ENCODE measurements at regions not wholly inside any gene's neighbourhood (a gene's known extent, or its start where the extent isn't known, plus 50 kb on each side); places are given as distances from the start of the nearest gene placed in this dataset.

DNA sequence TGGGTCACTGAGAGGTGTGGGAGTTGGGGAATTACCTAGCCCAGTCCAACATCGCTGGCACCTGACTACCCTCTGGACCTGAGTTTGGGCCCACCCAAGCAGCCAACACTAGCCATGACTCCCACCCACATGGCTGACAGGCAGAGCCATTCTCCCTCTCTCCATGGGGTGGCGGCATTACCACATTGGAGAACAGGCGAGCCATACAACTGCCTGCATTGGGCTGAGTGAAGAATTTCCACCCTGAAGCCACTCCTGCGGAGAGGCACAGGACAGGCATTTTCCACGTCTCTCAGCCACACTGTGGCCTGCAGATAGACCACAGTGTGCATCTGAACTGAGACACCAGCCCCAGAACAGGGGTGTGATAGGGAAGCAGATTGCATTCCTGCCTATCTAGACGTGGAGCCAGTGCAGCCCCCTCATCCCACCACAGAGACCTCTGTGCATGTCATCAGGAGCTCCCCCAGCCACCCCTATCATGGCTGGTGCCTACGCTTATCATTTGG lies 58.2 kb upstream of the ANTXRL start:
- no peaks in the 10 kb centered on the region for H4K20me1 ChIP-seq (replicated peaks; ENCODE audit: insufficient read depth)
- Mint-ChIP-seq H3K4me3 (no peak overlapping the region), H3K9me3 (no peaks in the 10 kb centered on the region; the same call in 2 of the 3 replicates), H3K27me3 (ENCODE audit: insufficient read depth, low read depth, poor library complexity) (peaks cover 9% of the 10 kb centered on the region), H3K4me1 (peaks cover 9% of the 10 kb centered on the region), H3K36me3 (ENCODE audit: low read depth) (no peaks in the 10 kb centered on the region; the same call in 2 of the 3 replicates), H3K27ac (no peak overlapping the region)
- 0 out of 2 replicates have a peak, but pooled peaks cover 5% of the 10 kb centered on the region for H3K4me1 ChIP-seq (ENCODE audit: insufficient read depth)
- DNase-seq (ENCODE audit: low spot score) (peak; percentile 79), ATAC-seq (peak; percentile 92)
- H3K27me3 ChIP-seq (ENCODE audit: insufficient read depth): no peaks in the 10 kb centered on the region
- no peak overlapping the region for H3K4me3 ChIP-seq
- no peaks in the 10 kb centered on the region for H3K79me2 ChIP-seq (replicated peaks; ENCODE audit: insufficient read depth)
- no peak overlapping the region for H3K27ac ChIP-seq (ENCODE audit: low read depth)
- no peak overlapping the region for H3K4me2 ChIP-seq
- no peaks in the 10 kb centered on the region for H3F3A ChIP-seq (replicated peaks; ENCODE audit: low read depth)
- TF ChIP-seq POLR2AphosphoS5 (IDR thresholded peaks at IDR 0.05; ENCODE audit: low read depth): no peak
- TF ChIP-seq, protein P1, sequence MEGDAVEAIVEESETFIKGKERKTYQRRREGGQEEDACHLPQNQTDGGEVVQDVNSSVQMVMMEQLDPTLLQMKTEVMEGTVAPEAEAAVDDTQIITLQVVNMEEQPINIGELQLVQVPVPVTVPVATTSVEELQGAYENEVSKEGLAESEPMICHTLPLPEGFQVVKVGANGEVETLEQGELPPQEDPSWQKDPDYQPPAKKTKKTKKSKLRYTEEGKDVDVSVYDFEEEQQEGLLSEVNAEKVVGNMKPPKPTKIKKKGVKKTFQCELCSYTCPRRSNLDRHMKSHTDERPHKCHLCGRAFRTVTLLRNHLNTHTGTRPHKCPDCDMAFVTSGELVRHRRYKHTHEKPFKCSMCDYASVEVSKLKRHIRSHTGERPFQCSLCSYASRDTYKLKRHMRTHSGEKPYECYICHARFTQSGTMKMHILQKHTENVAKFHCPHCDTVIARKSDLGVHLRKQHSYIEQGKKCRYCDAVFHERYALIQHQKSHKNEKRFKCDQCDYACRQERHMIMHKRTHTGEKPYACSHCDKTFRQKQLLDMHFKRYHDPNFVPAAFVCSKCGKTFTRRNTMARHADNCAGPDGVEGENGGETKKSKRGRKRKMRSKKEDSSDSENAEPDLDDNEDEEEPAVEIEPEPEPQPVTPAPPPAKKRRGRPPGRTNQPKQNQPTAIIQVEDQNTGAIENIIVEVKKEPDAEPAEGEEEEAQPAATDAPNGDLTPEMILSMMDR (conservative IDR thresholded peaks at IDR 0.05; ENCODE audit: low read depth in 2 of 2): peak; percentile 56 to 86
- H2AFZ ChIP-seq: peak overlapping the region; percentile 64; the same call in 1 of the 2 replicates
- no peaks in the 10 kb centered on the region for H3K36me3 ChIP-seq (ENCODE audit: insufficient read depth)
- H3K9me2 ChIP-seq (ENCODE audit: insufficient read depth): no peaks in the 10 kb centered on the region

DNA sequence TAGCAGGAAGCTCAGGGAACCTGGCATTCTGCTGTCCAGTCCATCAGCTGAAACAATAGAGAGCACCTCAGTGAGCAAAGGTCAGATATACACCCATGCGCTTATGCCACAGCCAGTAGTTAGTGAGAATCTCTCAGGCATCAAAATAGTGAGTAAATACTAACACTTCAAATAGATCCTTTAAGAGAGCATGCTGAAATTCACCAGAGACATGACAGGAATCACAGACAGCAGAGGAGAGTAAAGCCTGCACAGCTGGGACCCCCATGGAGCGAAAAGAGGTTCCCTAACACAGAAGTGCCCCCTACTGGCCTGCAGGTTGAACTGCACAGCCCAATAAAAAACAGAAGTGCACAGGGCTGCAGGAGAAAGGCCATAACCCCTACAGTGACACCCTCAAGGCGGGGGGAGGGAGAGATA lies 57.6 kb upstream of the ANTXRL start:
- no peak overlapping the region for H3K27ac ChIP-seq (ENCODE audit: low read depth)
- H3K4me2 ChIP-seq: no peak overlapping the region
- peaks cover 9% of the 10 kb centered on the region for H3K27me3 Mint-ChIP-seq (ENCODE audit: insufficient read depth, low read depth, poor library complexity)
- no peaks in the 10 kb centered on the region for H3K9me2 ChIP-seq (ENCODE audit: insufficient read depth)
- no peak overlapping the region for H3K4me3 Mint-ChIP-seq
- no peaks in the 10 kb centered on the region; the same call in 2 of the 3 replicates for H3K9me3 Mint-ChIP-seq
- ATAC-seq: peak; percentile 57
- DNase-seq (ENCODE audit: low spot score): peak; percentile 81
- no peaks in the 10 kb centered on the region; the same call in 2 of the 3 replicates for H3K36me3 Mint-ChIP-seq (ENCODE audit: low read depth)
- H4K20me1 ChIP-seq (replicated peaks; ENCODE audit: insufficient read depth): no peaks in the 10 kb centered on the region
- H3K4me1 ChIP-seq (ENCODE audit: insufficient read depth): 0 out of 2 replicates have a peak, but pooled peaks cover 5% of the 10 kb centered on the region
- peaks cover 9% of the 10 kb centered on the region for H3K4me1 Mint-ChIP-seq
- no peak for TF ChIP-seq POLR2AphosphoS5 (IDR thresholded peaks at IDR 0.05; ENCODE audit: low read depth)
- TF ChIP-seq, protein P1 (conservative IDR thresholded peaks at IDR 0.05; ENCODE audit: low read depth in 2 of 2): peak; percentile 85 to 91
- H3K27me3 ChIP-seq (ENCODE audit: insufficient read depth): no peaks in the 10 kb centered on the region
- no peaks in the 10 kb centered on the region for H3F3A ChIP-seq (replicated peaks; ENCODE audit: low read depth)
- no peaks in the 10 kb centered on the region for H3K36me3 ChIP-seq (ENCODE audit: insufficient read depth)
- H3K27ac Mint-ChIP-seq: no peak overlapping the region
- H3K79me2 ChIP-seq (replicated peaks; ENCODE audit: insufficient read depth): no peaks in the 10 kb centered on the region
- H3K4me3 ChIP-seq: no peak overlapping the region
- H2AFZ ChIP-seq: 0 out of 2 replicates have a peak overlapping the region, but pooled peaks have one; percentile 64

DNA sequence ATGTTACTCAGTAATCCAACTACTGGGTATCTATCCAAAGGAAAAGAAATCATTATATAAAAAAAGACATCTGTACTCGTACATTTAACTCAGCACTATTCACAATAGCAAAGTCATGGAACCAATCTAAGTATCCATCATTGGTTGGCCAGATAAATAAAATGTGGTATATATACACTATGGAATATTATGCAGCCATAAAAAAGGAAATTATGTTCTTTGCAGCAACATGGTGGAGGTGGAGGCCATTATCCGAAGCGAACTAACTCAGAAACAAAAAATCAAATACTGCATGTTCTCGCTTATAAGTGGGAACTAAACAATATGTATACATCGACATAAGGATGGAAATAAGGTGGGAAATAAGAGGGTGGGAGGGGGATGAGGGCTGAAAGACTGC lies 56.2 kb upstream of the ANTXRL start:
- Histone ChIP-seq H3K9me2 (ENCODE audit: insufficient read depth) (no peaks in the 10 kb centered on the region), H2AFZ (no peak overlapping the region), H3K4me1 (ENCODE audit: insufficient read depth) (0 out of 2 replicates have a peak, but pooled peaks cover 5% of the 10 kb centered on the region), H3K36me3 (ENCODE audit: insufficient read depth) (no peaks in the 10 kb centered on the region), H3K27ac (ENCODE audit: low read depth) (no peak overlapping the region), H3K79me2 (replicated peaks; ENCODE audit: insufficient read depth) (no peaks in the 10 kb centered on the region), H3F3A (replicated peaks; ENCODE audit: low read depth) (no peaks in the 10 kb centered on the region), H4K20me1 (replicated peaks; ENCODE audit: insufficient read depth) (no peaks in the 10 kb centered on the region), H3K4me2 (no peak overlapping the region), H3K4me3 (no peak overlapping the region), H3K27me3 (ENCODE audit: insufficient read depth) (no peaks in the 10 kb centered on the region)
- DNase-seq (ENCODE audit: low spot score) (no peak), ATAC-seq (no peak)
- Mint-ChIP-seq H3K9me3 (no peaks in the 10 kb centered on the region), H3K4me1 (peaks cover 9% of the 10 kb centered on the region), H3K27me3 (ENCODE audit: insufficient read depth, low read depth, poor library complexity) (peaks cover 8% of the 10 kb centered on the region), H3K36me3 (ENCODE audit: low read depth) (no peaks in the 10 kb centered on the region; the same call in 2 of the 3 replicates), H3K27ac (no peak overlapping the region), H3K4me3 (no peak overlapping the region)
- TF ChIP-seq, protein P2, sequence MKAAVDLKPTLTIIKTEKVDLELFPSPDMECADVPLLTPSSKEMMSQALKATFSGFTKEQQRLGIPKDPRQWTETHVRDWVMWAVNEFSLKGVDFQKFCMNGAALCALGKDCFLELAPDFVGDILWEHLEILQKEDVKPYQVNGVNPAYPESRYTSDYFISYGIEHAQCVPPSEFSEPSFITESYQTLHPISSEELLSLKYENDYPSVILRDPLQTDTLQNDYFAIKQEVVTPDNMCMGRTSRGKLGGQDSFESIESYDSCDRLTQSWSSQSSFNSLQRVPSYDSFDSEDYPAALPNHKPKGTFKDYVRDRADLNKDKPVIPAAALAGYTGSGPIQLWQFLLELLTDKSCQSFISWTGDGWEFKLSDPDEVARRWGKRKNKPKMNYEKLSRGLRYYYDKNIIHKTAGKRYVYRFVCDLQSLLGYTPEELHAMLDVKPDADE (IDR thresholded peaks at IDR 0.05): no peak
- TF ChIP-seq NANOG (IDR thresholded peaks at IDR 0.05; ENCODE audit: borderline replicate concordance): no peak

Data from GM23338 (cell line).